ENCODE measurements at regions not wholly inside any gene's neighbourhood (a gene's known extent, or its start where the extent isn't known, plus 50 kb on each side); places are given as distances from the start of the nearest gene placed in this dataset.

- no peak for TF ChIP-seq ATF2 (IDR thresholded peaks at IDR 0.05; ENCODE audit: low read length)
- TF ChIP-seq CHD1 (IDR thresholded peaks at IDR 0.05; ENCODE audit: low read depth, low read length) = no peak
- TF ChIP-seq KDM5A (IDR thresholded peaks at IDR 0.05; ENCODE audit: low read length) = no peak
Measured at GRCh38 chr20:6580486-6580885, 187.0 kb upstream of the BMP2 start (continued).
